Esophagus squamous epithelium (tissue), 5 donors: ENCODE measurements at regions not wholly inside any gene's neighbourhood (a gene's known extent, or its start where the extent isn't known, plus 50 kb on each side); places are given as distances from the start of the nearest gene placed in this dataset.

Experiments
- DNase-seq: peaks from one replicate; lab custom pipeline; 2025; lab: John Stamatoyannopoulos, UW
- H3K27ac ChIP-seq, 4 donors: fragments of 200-600 bp; sonication (generic); one replicate each; pipeline ENCODE4 v1.5.1; 2016 to 2019; ENCODE audit warnings: mild to moderate bottlenecking in 1 of 4
- H3K27me3 ChIP-seq, 4 donors: fragments of 200-600 bp; sonication (generic); 1 replicate in 3 of 4; 2 replicates in 1 of 4; pipeline versions ENCODE4 v1.5.1 to v1.6.0; 2017 to 2021; ENCODE audit warnings: antibody characterized with exemption in 1 of 4
- H3K36me3 ChIP-seq, 3 donors: fragments of 200-600 bp; sonication (generic); one replicate each; pipeline ENCODE4 v1.5.1; 2016 to 2019
- H3K4me1 ChIP-seq, 3 donors: fragments of 200-600 bp; sonication (generic); one replicate each; pipeline ENCODE4 v1.5.1; 2017 to 2019
- H3K4me3 ChIP-seq, 4 donors: fragments of 200-600 bp; sonication (generic); 1 replicate in 3 of 4; 2 replicates in 1 of 4; pipeline ENCODE4 v1.5.1; 2016 to 2019; ENCODE audit warnings: mild to moderate bottlenecking in 2 of 4, moderate library complexity in 1 of 4
- H3K9me3 ChIP-seq, 3 donors: fragments of 200-600 bp; sonication (generic); one replicate each; pipeline ENCODE4 v1.5.1; 2016 to 2019
- POLR2A ChIP-seq, 4 donors: fragments of 450-650 bp; IDR thresholded peaks; one replicate each; pipeline ENCODE4 v1.6.1; 2017; ENCODE audit warnings: antibody characterized with exemption in 4 of 4, mild to moderate bottlenecking in 4 of 4, moderate library complexity in 3 of 4
- WGBS, 2 donors: methylation state at CpG; one replicate each; pipeline ENCODE4 v1.1.5; 2018; 5-methylcytosine and 5-hydroxymethylcytosine counted together
- intact Hi-C: fragments of 100-400 bp; cut with DNase I; formaldehyde crosslinking; loops from one replicate; pipeline ENCODE4 v1.15.0; 2022
- TF ChIP-seq, protein P1 (sequence below), 6 experiments: fragments of 450-650 bp in 4 of 6; fragments of 200-600 bp in 2 of 6; sonication (generic) in 2 of 6; IDR thresholded peaks; one replicate each; pipeline ENCODE4 v1.5.1; 2016 to 2019; ENCODE audit warnings: antibody characterized with exemption in 6 of 6, mild to moderate bottlenecking in 4 of 6, moderate library complexity in 4 of 6
- donor health status: DM: yes; HTN: yes; CAD: no.

DNA sequence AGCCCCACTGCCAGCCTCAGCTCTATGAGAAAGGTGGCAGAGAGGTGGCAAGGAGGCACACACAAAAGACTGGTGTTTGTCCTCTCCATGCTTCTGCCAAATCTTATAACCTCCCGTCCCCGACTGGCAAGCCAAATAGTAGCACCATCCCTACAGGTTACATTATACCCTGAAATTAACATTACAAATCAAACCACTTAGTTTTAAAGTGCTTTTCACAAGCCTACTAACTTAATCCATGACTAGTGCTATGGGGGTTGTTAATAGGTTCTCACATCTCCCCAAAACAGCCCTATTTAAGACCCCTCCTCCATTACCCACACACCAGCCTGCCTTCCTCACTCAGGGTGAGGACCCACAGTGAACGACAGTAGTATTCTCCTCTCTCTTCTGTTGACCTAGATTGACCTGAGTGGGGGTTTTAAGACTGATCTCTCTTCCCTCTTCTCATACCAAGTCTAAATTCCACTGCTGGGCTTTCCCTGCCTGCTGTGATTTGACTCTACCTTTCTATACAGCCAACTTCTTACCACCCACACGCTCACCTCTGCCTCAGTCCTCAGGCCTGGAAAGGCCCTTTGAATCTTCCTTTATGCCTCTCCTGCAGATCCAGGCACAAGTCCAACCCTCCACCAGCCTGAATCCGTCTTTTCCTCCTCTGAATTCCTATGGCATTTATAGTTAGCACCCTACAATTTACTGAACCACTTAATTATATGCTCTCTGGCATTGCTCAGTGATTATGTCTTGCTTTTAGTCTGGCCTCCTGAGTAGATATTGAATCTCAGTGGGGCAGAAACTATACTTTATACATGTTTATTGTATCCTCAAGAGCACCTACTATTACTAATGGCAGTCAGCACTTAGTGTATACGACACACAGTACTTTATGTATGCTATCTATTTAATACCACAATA lies 116.1 kb downstream of the TMEM174 start:
- peaks cover 0 to 27% (median 0%) of the 10 kb centered on the region in 4 donors for H3K27me3 ChIP-seq
- 54 to 67% methylated on average over 6 of the region's 6 CpGs for WGBS, 2 donors

DNA sequence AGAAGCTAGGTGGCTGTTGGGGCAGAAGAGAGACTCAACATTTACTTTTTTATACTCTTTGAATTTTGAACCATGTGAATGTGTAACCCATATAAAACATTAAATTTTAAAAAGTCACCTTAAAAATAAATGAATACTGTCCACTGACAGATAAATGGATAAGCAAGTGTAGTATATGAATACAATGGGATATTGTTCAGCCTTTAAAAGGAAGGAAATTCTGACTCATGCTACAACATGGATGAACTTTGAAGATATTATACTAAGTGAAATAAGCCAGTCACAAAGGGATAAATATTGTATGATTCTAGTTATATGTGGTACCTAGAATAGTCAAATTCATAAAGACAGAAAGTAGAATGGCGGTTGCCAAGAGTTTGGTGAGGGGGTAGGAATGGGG lies 113.9 kb downstream of the TMEM174 start:
- no peaks in the 10 kb centered on the region for H3K36me3 ChIP-seq
- WGBS, 2 donors = 83 to 91% methylated on average over 1 of the region's 1 CpG
- intact Hi-C loops = no loop called here
- peaks cover 8 to 33% (median 13%) of the 10 kb centered on the region in 3 donors for H3K4me1 ChIP-seq
- no peaks in the 10 kb centered on the region for H3K9me3 ChIP-seq
- no peak for DNase-seq
- TF ChIP-seq POLR2A (IDR thresholded peaks at IDR 0.05) = no peak
- TF ChIP-seq, protein P1, sequence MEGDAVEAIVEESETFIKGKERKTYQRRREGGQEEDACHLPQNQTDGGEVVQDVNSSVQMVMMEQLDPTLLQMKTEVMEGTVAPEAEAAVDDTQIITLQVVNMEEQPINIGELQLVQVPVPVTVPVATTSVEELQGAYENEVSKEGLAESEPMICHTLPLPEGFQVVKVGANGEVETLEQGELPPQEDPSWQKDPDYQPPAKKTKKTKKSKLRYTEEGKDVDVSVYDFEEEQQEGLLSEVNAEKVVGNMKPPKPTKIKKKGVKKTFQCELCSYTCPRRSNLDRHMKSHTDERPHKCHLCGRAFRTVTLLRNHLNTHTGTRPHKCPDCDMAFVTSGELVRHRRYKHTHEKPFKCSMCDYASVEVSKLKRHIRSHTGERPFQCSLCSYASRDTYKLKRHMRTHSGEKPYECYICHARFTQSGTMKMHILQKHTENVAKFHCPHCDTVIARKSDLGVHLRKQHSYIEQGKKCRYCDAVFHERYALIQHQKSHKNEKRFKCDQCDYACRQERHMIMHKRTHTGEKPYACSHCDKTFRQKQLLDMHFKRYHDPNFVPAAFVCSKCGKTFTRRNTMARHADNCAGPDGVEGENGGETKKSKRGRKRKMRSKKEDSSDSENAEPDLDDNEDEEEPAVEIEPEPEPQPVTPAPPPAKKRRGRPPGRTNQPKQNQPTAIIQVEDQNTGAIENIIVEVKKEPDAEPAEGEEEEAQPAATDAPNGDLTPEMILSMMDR (IDR thresholded peaks at IDR 0.05) = no peak
- peak overlapping the region in 1 of 4 donors; percentile 19 for H3K27ac ChIP-seq
- H3K4me3 ChIP-seq = no peak overlapping the region
- peaks cover 0 to 19% (median 0%) of the 10 kb centered on the region in 4 donors for H3K27me3 ChIP-seq

More for the DNA sequence above, 116.1 kb downstream of the TMEM174 start:
- H3K9me3 ChIP-seq = no peaks in the 10 kb centered on the region
- TF ChIP-seq, protein P1 (IDR thresholded peaks at IDR 0.05) = no peak
- no peak for TF ChIP-seq POLR2A (IDR thresholded peaks at IDR 0.05)
- peaks cover 0 to 11% (median 0%) of the 10 kb centered on the region in 3 donors for H3K4me1 ChIP-seq
- no peak for DNase-seq
- H3K4me3 ChIP-seq = no peak overlapping the region
- H3K36me3 ChIP-seq = no peaks in the 10 kb centered on the region
- intact Hi-C loops = no loop called here
- no peak overlapping the region for H3K27ac ChIP-seq

DNA sequence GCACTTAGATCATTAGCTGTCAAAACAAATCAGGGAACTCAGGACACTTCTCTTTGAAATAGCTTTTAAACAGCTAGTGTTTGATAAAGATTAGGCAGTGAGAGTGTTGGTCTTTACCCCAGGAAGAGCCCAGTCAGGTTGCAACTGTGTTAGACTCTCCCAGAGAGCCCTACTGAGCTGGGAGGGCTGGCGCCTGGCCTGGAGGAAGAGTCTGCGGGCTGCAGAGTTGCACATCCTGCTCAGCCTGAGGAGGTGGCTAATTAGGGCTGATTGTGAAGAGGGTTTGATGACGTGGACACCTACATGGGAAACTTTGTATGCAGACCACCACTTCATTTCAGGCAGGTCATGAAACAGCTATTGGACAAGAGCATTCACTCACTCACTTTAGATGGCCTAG lies 112.0 kb downstream of the TMEM174 start:
- DNase-seq = no peak
- H3K9me3 ChIP-seq = no peaks in the 10 kb centered on the region
- intact Hi-C loops = no loop called here
- TF ChIP-seq POLR2A (IDR thresholded peaks at IDR 0.05) = no peak
- TF ChIP-seq, protein P1 (IDR thresholded peaks at IDR 0.05) = no peak
- H3K27ac ChIP-seq = peak overlapping the region in 1 of 4 donors; percentile 4
- H3K36me3 ChIP-seq = no peaks in the 10 kb centered on the region
- WGBS, 2 donors = 72 to 84% methylated on average over 2 to 3 of the region's 3 CpGs
- H3K4me1 ChIP-seq = peaks cover 11 to 52% (median 32%) of the 10 kb centered on the region in 3 donors
- H3K27me3 ChIP-seq = peaks cover 0 to under 1% (median 0%) of the 10 kb centered on the region in 4 donors
- no peak overlapping the region for H3K4me3 ChIP-seq

DNA sequence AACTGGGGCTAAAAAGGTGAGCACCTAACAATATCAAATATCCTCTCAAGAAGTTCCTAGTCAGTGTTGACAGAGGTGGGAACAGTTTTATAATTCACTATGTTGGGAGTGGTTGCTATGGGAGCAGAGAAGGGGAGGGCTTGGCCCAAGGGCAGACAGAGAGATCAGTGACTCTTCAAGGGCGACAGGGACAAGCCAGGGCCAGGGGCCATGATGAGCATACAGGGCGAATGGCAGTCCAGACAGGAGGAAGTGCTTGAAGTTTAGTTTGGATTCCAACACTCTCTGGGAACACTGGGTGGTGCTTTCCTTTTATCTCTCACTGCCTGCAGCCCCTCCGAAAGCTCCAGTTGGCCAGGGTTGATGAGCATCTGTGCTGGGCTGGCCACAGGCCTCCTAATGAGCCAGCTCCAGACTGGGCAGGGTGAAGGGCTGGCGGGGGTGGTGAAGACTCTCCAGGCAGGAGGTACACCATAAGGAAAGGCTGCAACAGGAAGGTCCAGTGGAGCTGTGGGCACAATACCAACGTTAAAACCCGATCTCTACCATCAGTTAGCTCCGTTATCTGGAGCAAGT lies 111.3 kb downstream of the TMEM174 start:
- TF ChIP-seq POLR2A (IDR thresholded peaks at IDR 0.05) = no peak
- TF ChIP-seq, protein P1 (IDR thresholded peaks at IDR 0.05) = no peak
- whole genome bisulfite sequencing, 2 donors = 77 to 79% methylated on average over 6 of the region's 7 CpGs

DNA sequence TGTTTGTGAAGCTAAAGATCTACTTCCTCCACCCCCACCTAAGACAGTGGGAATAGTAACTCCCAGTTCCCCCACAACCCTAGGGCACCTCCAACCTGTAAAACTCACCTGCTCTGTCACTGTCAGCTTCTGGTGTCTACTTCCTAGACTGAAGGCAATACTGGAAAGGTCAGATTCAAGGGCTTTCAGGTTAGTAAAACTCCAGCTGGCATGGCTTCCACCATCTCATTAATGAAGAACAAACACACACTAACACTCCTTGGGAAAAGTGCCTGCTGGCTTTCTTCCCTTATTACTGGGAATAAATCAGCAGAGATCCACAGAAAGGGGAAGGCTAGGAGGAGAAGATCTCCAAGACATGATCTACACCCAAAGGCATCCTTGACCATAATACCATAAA lies 109.9 kb downstream of the TMEM174 start:
- H3K36me3 ChIP-seq = no peaks in the 10 kb centered on the region
- no peak overlapping the region for H3K4me3 ChIP-seq
- H3K27me3 ChIP-seq = no peaks in the 10 kb centered on the region
- peaks cover 13 to 73% (median 45%) of the 10 kb centered on the region in 3 donors for H3K4me1 ChIP-seq
- intact Hi-C loops = no loop called here
- H3K9me3 ChIP-seq = no peaks in the 10 kb centered on the region
- peak overlapping the region in 2 of 4 donors; percentile 29 to 91 for H3K27ac ChIP-seq
- no peak for DNase-seq
- TF ChIP-seq POLR2A (IDR thresholded peaks at IDR 0.05) = no peak

More for the DNA sequence above, 111.3 kb downstream of the TMEM174 start:
- Histone ChIP-seq H3K9me3 (no peaks in the 10 kb centered on the region), H3K27me3 (no peaks in the 10 kb centered on the region), H3K36me3 (no peaks in the 10 kb centered on the region), H3K4me1 (peaks cover 13 to 59% (median 34%) of the 10 kb centered on the region in 3 donors), H3K27ac (no peak overlapping the region), H3K4me3 (no peak overlapping the region)
- no peak for DNase-seq
- intact Hi-C loops = no loop called here
